ENCODE measurements at regions not wholly inside any gene's neighbourhood (a gene's known extent, or its start where the extent isn't known, plus 50 kb on each side); places are given as distances from the start of the nearest gene placed in this dataset.
"Not testable (repeated sequence)": the region's sequence is repeated elsewhere in the genome, so short reads cannot be mapped to it uniquely, and the experiment has no call there.

- peaks cover 0 to 22% (median 4%) of the 10 kb centered on the region in 5 donors for H3K36me3 Mint-ChIP-seq
- DNase-seq; H3K27me3 Mint-ChIP-seq; CTCF ChIA-PET; ATAC-seq; intact Hi-C loops (cut with micrococcal nuclease); H3K27ac Mint-ChIP-seq; H3K27me3 ChIP-seq (ENCODE audit: control insufficient read depth in 2 of 2, insufficient read depth in 2 of 2, low read length in 2 of 2); H3K9me3 Mint-ChIP-seq; H3K4me1 Mint-ChIP-seq; H3K4me3 ChIP-seq (ENCODE audit: low read length); POLR2A ChIA-PET; H3K4me1 ChIP-seq (ENCODE audit: control insufficient read depth in 2 of 2, insufficient read depth in 2 of 2, low read length in 2 of 2); H3K4me3 Mint-ChIP-seq; H3K36me3 ChIP-seq (ENCODE audit: control insufficient read depth in 2 of 3, insufficient read depth in 3 of 3, low read length in 3 of 3); H3K27ac ChIP-seq (ENCODE audit: low read depth, low read length); H3K9me3 ChIP-seq (ENCODE audit: control insufficient read depth in 2 of 3, low read length in 3 of 3): not testable (repeated sequence)
Measured at GRCh38 chr7:39781557-39781956, 158.2 kb downstream of the RALA start.

GRCh38 chr7:39786440-39786839 is 163.1 kb downstream of the RALA start:
- DNase-seq, POLR2A ChIA-PET, CTCF ChIA-PET: not testable (repeated sequence)

GRCh38 chr7:39791035-39791434 is 159.0 kb upstream of the CDK13 start:
- H3K4me3 ChIP-seq (ENCODE audit: low read length); intact Hi-C loops (cut with micrococcal nuclease); DNase-seq; H3K27ac Mint-ChIP-seq; H3K4me1 Mint-ChIP-seq; H3K4me1 ChIP-seq (ENCODE audit: control insufficient read depth in 2 of 2, insufficient read depth in 2 of 2, low read length in 2 of 2); H3K9me3 Mint-ChIP-seq; H3K4me3 Mint-ChIP-seq; H3K27me3 Mint-ChIP-seq; H3K36me3 Mint-ChIP-seq; H3K27ac ChIP-seq (ENCODE audit: low read depth, low read length); H3K9me3 ChIP-seq (ENCODE audit: control insufficient read depth in 2 of 3, low read length in 3 of 3); H3K27me3 ChIP-seq (ENCODE audit: control insufficient read depth in 2 of 2, insufficient read depth in 2 of 2, low read length in 2 of 2); ATAC-seq; CTCF ChIA-PET; H3K36me3 ChIP-seq (ENCODE audit: control insufficient read depth in 2 of 3, insufficient read depth in 3 of 3, low read length in 3 of 3): not testable (repeated sequence)
- POLR2A ChIA-PET: interaction anchor here (0.7 kb wide), 1 partner anchor 154 kb away, joined by 3 read pairs; no protein-coding TSS in a partner anchor

More at GRCh38 chr7:39786440-39786839, 163.1 kb downstream of the RALA start:
- H3K36me3 ChIP-seq (ENCODE audit: control insufficient read depth in 2 of 3, insufficient read depth in 3 of 3, low read length in 3 of 3); H3K4me1 Mint-ChIP-seq; H3K4me3 Mint-ChIP-seq; H3K27ac Mint-ChIP-seq; H3K27me3 Mint-ChIP-seq; H3K27me3 ChIP-seq (ENCODE audit: control insufficient read depth in 2 of 2, insufficient read depth in 2 of 2, low read length in 2 of 2); ATAC-seq; H3K4me1 ChIP-seq (ENCODE audit: control insufficient read depth in 2 of 2, insufficient read depth in 2 of 2, low read length in 2 of 2); H3K4me3 ChIP-seq (ENCODE audit: low read length); H3K9me3 ChIP-seq (ENCODE audit: control insufficient read depth in 2 of 3, low read length in 3 of 3); intact Hi-C loops (cut with micrococcal nuclease); H3K9me3 Mint-ChIP-seq; H3K27ac ChIP-seq (ENCODE audit: low read depth, low read length): not testable (repeated sequence)
- H3K36me3 Mint-ChIP-seq: peaks cover 0 to 14% (median 0%) of the 10 kb centered on the region in 5 donors

- H3K27me3 Mint-ChIP-seq; DNase-seq; H3K4me3 Mint-ChIP-seq; ATAC-seq; H3K36me3 ChIP-seq (ENCODE audit: control insufficient read depth in 2 of 3, insufficient read depth in 3 of 3, low read length in 3 of 3); intact Hi-C loops (cut with micrococcal nuclease); H3K27ac ChIP-seq (ENCODE audit: low read depth, low read length); H3K36me3 Mint-ChIP-seq; POLR2A ChIA-PET; CTCF ChIA-PET; H3K9me3 ChIP-seq (ENCODE audit: control insufficient read depth in 2 of 3, low read length in 3 of 3); H3K9me3 Mint-ChIP-seq; H3K4me3 ChIP-seq (ENCODE audit: low read length); H3K27ac Mint-ChIP-seq; H3K4me1 ChIP-seq (ENCODE audit: control insufficient read depth in 2 of 2, insufficient read depth in 2 of 2, low read length in 2 of 2); H3K27me3 ChIP-seq (ENCODE audit: control insufficient read depth in 2 of 2, insufficient read depth in 2 of 2, low read length in 2 of 2); H3K4me1 Mint-ChIP-seq: not testable (repeated sequence)
Measured at GRCh38 chr7:39791911-39792310, 158.1 kb upstream of the CDK13 start.

GRCh38 chr7:39793026-39793425 is 157.0 kb upstream of the CDK13 start:
- H3K9me3 ChIP-seq (ENCODE audit: control insufficient read depth in 2 of 3, low read length in 3 of 3); ATAC-seq; H3K9me3 Mint-ChIP-seq; H3K36me3 ChIP-seq (ENCODE audit: control insufficient read depth in 2 of 3, insufficient read depth in 3 of 3, low read length in 3 of 3); POLR2A ChIA-PET; H3K27me3 ChIP-seq (ENCODE audit: control insufficient read depth in 2 of 2, insufficient read depth in 2 of 2, low read length in 2 of 2); H3K4me3 ChIP-seq (ENCODE audit: low read length); H3K36me3 Mint-ChIP-seq; intact Hi-C loops (cut with micrococcal nuclease); H3K4me1 ChIP-seq (ENCODE audit: control insufficient read depth in 2 of 2, insufficient read depth in 2 of 2, low read length in 2 of 2); H3K27me3 Mint-ChIP-seq; H3K27ac Mint-ChIP-seq; H3K4me3 Mint-ChIP-seq; CTCF ChIA-PET; H3K4me1 Mint-ChIP-seq; DNase-seq; H3K27ac ChIP-seq (ENCODE audit: low read depth, low read length): not testable (repeated sequence)

- H3K27ac Mint-ChIP-seq; H3K27me3 Mint-ChIP-seq; H3K4me3 ChIP-seq (ENCODE audit: low read length); POLR2A ChIA-PET; CTCF ChIA-PET; H3K9me3 Mint-ChIP-seq; H3K4me3 Mint-ChIP-seq; H3K9me3 ChIP-seq (ENCODE audit: control insufficient read depth in 2 of 3, low read length in 3 of 3); H3K27ac ChIP-seq (ENCODE audit: low read depth, low read length); H3K4me1 ChIP-seq (ENCODE audit: control insufficient read depth in 2 of 2, insufficient read depth in 2 of 2, low read length in 2 of 2); H3K4me1 Mint-ChIP-seq; ATAC-seq; H3K27me3 ChIP-seq (ENCODE audit: control insufficient read depth in 2 of 2, insufficient read depth in 2 of 2, low read length in 2 of 2); H3K36me3 Mint-ChIP-seq; DNase-seq; H3K36me3 ChIP-seq (ENCODE audit: control insufficient read depth in 2 of 3, insufficient read depth in 3 of 3, low read length in 3 of 3); intact Hi-C loops (cut with micrococcal nuclease): not testable (repeated sequence)
Measured at GRCh38 chr7:39793851-39794250, 156.2 kb upstream of the CDK13 start.

- H3K27ac ChIP-seq (ENCODE audit: low read depth, low read length); POLR2A ChIA-PET; H3K9me3 ChIP-seq (ENCODE audit: control insufficient read depth in 2 of 3, low read length in 3 of 3); H3K27ac Mint-ChIP-seq; H3K9me3 Mint-ChIP-seq; intact Hi-C loops (cut with micrococcal nuclease); H3K4me3 ChIP-seq (ENCODE audit: low read length); H3K36me3 ChIP-seq (ENCODE audit: control insufficient read depth in 2 of 3, insufficient read depth in 3 of 3, low read length in 3 of 3); H3K4me1 Mint-ChIP-seq; CTCF ChIA-PET; H3K27me3 ChIP-seq (ENCODE audit: control insufficient read depth in 2 of 2, insufficient read depth in 2 of 2, low read length in 2 of 2); H3K36me3 Mint-ChIP-seq; H3K27me3 Mint-ChIP-seq; ATAC-seq; H3K4me1 ChIP-seq (ENCODE audit: control insufficient read depth in 2 of 2, insufficient read depth in 2 of 2, low read length in 2 of 2); H3K4me3 Mint-ChIP-seq; DNase-seq: not testable (repeated sequence)
Measured at GRCh38 chr7:39796947-39797346, 153.1 kb upstream of the CDK13 start.
